Mucosa of gallbladder (tissue), 1 donor: ENCODE measurements at regions not wholly inside any gene's neighbourhood (a gene's known extent, or its start where the extent isn't known, plus 50 kb on each side); places are given as distances from the start of the nearest gene placed in this dataset.

ENCODE experiments used
- DNase-seq: peaks from one replicate; pipeline ENCODE4 v3.0.0-alpha.2; 2020; ENCODE audit warnings: low spot score
- donor health status: DM: no; HTN: no; CAD: no.

DNA sequence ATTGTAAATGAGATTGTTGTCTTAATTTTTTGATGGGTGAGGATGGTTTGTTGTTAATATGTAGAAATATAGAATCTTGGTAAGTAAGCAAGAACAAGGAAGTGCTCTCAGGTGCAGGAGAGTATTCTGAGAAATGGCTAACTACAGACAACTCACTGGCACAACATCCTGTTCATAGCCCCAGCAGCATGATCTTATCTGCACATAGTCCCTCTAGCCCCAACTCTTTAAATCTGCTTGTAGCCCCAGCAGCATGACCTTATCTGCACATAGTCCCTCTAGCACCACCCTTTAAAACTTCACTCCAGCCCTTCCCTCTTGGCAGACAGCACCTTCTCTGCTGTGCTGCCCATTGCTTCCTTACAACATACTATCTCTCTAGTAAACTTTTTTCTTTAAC, 1957.1 kb upstream of the ADGRL3 start:
- DNase-seq: no peak

DNA sequence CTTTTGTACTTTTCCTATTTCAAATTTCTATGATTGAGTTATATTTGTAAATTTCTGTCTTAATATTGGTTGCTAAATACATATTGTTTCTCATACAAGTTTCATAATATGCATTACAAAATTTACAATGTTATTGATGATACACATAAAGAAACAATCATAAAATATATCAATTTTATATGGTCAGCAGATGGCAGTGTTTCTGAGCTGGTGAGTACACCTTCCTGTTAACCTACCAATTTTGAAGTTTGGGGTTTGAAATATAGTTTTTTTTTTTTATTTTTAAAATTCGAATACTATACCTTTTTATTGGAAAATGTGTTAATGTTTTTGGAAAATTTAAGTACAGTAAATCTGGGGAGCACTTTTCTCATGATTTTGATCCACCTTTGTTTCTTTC, 1953.1 kb upstream of the ADGRL3 start:
- no peak for DNase-seq

DNA sequence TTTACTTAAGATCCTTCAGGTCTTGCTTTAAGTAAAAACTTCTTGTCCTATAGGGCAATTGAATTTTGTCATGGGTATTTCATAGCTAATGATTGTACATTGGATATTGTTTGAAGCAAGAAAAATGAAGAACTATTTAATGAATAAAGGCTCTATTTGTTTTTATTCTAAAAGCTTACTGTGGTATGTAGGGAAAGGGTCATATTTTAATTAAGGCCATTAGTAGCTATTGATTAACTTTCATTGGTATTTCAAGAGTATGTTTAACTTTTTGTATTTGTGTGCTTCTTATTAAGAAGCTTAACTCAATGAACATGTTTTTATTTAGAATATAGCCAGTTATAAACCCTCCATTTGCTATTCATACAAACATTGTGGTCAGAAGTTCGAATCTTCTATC, 1951.8 kb upstream of the ADGRL3 start:
- DNase-seq: no peak

DNA sequence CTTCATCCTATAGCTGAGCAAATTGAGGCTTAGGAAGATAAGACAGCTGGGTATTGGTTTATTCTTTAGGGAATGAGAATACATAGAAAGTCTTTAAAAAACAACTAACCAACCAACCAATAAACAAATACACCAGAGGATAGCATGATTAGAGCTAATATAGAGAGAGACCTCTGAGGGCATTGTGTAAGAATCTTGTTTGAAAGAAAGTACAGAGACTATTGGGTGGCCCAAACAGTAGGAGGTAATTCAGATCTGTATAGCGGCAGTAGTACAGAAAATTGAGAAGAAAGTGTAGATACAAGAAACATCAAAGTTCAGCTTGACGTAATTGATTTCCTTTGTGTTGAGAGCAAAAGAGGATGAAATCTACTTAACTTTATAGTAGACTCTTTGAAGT, 1951.0 kb upstream of the ADGRL3 start:
- no peak for DNase-seq

DNA sequence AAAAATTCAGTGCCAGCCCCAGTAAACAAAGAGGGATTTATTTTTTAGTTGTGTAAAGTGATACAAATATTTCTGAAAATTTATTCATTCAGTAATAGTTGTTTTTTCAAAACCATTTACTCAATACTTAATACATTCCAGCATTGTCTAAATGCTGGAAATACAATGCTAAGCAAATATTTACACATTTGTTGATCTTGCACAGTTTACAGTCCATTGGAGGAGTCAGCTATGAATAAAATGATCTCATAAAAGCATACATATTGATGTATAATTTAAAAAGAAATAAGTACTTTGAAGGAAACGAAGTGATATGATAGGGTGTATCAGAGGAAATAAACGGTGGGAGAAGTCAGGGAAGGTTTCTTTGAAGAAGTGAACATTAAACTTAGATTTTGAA, 1942.1 kb upstream of the ADGRL3 start:
- no peak for DNase-seq

DNA sequence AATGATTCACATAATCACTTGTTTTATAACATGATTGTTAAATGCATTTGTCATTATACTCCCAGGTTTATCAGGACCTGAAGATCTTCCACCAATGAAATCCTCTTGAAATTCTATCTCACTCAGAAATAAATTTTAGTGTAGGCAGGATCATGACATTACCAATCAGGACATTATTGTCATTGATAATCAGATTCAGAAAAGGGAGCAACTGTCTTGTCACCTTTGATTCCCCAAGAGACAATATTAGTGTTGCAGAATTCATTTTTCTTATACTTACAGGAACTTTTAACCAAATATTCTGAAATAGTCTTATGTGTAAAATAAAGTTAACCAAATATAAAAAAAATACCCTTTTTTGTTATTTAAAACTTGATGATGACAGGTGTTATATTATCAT, 1892.5 kb upstream of the ADGRL3 start:
- DNase-seq: no peak

DNA sequence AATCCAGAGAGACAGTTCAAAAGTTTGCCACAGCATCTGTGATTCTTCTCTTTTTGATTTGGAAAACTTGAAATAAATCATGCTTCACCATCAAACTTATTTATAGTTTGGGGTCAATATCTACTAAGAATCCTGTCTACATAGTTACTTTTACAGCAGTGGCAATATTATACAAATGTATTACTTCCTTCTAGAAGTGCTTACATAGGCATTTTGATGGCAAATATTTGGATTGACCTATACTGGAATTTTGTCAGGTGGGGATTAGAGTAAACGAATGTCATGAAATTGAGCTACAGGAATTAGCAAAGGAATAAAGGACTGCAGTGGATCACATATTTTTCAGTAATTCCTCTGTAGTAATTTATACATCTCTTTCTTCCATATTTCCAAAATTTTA, 1885.5 kb upstream of the ADGRL3 start:
- DNase-seq: no peak

DNA sequence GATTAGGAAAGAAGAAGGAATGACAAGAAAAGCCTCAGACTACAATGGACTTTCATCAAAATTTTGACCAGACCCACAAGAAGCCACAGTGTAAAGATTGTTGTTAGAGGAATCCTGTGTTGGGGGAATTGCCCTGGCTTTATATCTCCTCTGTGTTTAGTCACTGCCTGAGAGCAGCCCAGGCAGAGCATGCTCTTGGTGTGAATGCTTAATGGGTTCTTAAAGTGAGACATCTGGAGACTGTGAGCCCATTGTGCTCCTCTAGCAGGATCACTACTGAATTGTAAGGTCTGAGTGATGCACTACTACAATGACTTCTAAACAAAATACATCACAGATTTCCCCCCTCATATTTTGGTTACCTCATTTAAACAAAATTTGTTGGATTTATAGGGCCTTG, 1860.5 kb upstream of the ADGRL3 start:
- DNase-seq: no peak

DNA sequence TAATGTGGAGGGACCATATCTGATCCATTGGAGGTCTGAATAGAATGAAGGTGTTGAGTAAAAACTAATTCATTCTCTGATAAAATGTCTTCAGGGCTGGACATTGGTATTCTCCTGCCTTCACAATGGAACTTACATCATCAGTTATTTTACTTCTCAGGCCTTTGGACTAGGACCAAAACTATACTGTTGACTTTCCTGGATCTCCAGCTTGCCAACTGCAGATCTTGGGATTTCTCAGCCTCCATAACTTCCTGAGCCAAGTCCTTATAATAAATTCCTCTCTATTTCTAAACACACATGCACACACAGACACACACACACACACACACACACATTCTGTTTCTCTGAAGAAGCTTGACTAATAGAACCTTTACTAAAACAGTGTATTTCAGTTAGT, 1858.6 kb upstream of the ADGRL3 start:
- DNase-seq: no peak

DNA sequence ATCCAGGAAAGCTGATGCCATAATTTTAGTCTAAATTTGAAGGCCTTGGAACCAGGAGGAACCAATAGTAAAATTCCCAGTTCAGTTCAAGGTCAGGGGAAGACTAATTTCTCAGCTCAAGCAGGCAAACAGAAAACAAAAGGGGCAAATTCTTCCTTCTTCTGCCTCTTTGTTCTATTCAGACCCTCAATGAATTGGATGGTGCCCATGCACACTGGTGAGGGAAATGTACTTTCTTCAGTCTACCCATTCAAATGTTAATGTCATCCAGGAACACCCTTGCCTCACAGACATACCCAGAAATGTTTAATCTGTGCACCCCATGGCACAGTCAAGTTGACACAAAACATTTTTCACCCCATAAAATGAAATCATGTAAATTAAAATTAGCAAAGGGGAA, 1851.2 kb upstream of the ADGRL3 start:
- DNase-seq: no peak

DNA sequence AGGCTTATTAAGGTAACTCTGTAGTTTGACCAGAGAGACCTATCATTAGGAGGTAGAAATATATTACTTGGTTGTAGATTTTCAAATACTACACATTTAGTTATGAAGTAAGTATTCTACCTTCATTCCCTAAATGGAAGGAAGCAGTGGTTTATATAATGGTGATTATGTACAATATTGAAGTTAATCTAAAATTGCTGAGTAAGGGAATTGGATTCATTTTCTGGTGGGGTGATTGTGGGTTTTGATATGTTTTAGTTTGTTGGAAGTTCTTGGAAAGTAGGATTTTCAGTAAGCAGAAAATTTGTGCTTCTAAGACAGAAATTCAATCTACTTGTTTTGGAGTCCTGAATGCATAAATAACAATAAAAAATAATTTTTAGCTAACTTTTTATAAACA, 1830.9 kb upstream of the ADGRL3 start:
- no peak for DNase-seq

DNA sequence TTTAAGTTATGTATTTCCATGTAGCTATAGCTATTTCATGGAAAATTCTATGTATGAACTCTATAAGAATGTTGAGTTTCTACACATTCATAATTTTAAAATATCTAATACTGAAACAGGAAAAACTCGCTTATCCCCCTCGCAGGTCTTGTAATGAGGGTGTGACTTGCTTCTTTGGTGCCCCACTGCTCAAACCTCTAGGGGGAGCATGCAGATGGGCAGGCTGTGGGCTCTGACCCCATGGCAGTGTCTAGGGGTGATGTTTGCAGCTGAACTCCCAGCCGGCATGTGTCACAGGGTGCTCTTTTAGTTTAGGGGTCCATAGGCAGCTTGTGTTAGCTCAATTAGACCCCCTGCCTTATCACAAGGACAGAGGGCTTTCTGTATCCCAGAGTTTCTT, 1825.7 kb upstream of the ADGRL3 start:
- DNase-seq: no peak

DNA sequence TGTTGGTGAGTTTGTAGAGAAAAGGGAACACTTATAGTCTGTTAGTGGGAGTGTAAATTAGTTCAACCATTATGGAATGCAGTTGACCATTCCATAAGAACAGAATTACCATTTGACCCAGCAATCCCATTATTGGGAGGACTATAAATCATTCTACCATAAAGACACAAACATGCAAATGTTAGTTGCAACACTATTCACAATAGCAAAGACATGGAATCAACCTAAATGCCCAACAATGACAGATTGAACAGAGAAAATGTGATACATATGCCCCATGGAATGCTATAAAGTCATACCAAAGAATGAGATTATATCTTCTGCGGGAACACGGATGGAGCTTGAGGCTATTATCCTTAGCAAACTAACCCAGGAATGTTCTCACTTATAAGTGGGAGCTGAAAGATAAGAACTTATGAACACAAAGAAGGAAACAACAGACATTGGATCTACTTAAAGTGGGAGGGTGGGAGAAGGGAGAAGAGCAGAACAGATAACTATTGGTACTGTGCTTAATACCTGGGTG, 1819.2 kb upstream of the ADGRL3 start:
- DNase-seq: no peak

DNA sequence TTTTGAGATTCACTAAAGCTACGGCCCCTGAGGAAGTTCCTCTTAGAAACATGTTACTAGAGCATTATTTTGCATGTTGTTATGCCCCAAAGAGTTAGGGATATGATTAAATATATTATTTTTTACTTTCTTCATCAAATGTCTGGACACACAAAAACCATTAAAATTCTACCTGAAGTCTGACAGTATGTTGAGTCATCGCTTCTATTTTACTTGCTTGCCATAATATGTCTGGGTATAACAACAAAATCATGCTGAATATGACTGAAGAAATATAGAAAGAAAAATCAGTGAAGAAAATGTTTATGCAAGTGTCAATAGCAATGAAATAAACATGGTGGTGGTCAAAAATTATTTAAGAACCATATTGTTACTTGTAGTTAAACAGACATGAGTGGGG, 1818.5 kb upstream of the ADGRL3 start:
- DNase-seq: no peak

DNA sequence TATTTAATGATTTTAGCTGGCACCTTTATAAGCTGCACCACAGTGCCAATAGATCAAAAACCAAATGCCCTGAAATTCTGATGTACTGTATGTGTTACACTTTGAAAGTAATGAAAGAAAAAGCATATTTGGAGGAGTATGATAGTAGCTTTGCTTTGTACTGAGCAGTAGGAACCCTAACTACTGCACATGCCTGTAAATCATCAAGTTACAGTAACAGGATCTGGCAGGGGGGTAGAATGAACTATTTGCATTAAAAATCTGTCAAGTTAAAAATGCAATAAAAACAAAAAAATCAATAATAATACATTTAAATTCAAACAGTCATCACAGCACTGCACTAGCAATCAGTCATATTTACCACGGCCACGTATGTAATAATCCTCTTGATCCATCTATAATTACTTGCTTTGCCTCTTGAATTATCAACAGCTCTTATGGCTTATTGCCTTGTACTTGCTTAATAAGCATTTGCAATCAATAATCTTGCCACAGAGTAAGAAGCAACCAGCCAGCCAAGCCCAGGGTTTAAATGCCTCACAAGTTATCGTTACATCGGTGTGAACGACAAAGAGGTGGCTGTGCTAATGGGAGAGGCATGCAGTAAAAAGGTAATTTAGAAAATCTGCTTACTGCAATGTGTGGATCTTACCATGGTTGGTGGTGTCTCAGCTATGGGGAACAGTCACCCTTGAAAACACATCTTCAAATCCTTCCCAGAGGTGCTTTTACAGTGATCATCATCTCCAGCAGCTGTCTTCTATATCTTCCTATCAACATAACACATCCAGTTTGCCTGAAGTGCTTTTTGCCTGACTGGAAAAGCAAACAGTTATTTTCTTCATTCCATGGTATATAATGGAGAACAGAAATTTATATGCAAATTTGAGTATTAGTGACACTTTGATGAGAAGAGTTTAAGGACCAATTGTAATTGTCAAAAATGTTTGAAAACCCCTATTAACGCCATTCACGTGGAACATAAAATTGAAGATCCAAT, 1812.1 kb upstream of the ADGRL3 start:
- DNase-seq: no peak

DNA sequence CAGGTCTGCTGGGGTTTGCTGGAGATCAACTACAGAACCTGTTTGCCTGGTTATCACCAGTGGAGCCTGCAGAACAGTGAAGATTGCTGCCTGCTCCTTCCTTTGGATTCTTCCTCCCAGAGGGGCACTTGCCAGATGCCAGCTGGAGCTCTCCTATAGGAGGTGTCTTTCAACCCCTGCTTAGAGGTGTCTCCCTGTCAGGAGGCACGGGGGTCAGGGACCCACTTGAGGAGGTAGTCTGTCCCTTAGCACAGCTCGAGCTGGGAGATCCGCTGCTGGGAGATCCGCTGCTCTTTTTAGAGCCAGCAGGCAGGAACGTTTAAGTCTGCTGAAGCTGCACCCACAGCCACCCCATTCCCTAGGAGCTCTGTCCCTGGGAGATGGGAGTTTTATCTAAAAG, 1806.3 kb upstream of the ADGRL3 start:
- DNase-seq: no peak

DNA sequence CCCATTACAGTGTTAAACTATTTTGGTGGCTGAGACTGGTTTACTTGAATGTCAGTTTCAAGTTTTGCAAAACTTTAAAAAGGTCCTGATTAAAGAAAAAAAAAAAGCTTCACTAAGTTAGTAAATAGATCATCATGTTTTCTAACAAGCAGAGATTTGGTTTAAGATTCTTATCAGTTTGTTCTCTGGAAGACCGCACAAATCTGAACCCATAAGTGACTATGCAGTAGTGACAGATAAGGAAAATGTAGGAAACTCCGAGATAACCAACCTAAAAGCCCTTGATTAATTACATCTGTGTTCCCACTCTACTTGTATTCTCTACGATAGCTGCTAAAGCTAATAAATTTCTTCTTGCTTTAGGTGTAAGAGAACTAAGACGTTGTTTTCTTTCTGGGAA, 1799.8 kb upstream of the ADGRL3 start:
- no peak for DNase-seq

DNA sequence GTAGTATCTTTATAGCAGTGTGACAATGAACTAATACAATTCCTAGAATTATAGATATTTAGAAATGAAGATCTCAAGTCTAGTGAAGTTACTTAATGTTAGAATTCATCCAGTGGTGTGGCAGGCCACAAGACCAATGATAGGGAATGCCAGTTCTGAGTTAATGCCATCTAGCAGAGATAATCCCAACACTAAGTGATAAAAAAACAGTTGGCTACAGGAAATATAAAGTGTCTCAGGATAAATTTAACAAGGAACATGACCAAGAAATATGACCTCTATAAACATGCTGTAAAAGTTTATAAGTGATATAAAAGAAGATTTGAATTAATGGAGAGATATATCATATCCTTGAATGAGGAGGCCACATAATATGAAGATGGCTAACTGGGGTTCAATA, 1790.5 kb upstream of the ADGRL3 start:
- DNase-seq: no peak

DNA sequence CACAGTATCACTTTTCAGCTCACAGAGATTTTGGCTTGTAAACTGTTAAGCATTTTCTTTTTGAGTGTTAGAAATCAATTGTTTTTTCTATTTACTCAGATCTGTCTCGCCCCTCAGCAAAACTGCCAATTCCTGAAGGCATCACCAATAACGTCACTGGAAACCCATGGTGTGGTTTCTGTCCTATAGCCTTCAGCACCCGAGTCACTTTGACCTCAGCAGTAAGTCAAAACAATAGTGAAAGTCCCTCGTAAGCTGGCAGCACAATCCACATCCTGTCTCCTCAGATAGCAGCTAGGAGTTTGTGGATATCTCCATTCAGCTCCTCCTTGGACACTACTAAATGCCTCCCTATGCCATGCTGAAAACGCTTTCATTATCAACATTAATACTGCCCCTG, 1787.4 kb upstream of the ADGRL3 start:
- no peak for DNase-seq

DNA sequence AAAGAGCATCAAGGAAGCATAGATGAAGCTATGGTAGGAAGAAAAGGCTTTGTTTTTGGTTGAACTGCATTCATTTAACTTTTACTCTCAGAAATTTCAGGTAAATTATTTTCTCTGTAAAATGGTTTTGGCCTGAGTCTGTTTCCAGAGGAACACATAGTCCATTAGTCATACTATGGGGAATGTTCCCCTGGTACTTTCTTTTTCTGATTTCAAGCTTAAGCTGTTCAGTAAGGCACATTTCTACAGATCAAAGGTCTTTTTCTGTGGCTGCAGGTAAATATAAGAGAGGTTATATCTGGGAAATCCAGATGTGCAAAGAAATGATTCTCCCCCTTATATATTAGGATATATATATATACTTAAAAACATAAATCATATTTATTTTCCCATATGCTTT, 1744.4 kb upstream of the ADGRL3 start:
- DNase-seq: no peak

DNA sequence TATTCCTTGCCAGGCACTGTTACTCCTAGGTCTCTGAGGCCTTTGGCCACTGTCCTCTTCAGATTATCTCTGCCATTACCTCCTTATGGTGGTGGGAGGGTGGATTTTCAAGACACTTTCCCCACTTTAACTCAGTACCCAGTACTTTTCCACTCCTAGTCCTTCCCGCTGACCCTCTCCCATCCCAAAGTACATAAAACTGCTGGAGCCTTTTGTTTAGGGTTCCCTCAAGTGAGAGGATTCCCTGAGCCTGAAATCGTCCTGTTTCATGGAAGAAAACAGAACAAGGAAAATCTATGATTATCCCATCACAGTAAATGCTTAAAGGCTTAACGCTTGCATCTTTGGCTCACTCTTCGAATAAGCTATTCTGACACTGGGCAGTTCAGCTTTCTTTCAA, 1742.5 kb upstream of the ADGRL3 start:
- no peak for DNase-seq

DNA sequence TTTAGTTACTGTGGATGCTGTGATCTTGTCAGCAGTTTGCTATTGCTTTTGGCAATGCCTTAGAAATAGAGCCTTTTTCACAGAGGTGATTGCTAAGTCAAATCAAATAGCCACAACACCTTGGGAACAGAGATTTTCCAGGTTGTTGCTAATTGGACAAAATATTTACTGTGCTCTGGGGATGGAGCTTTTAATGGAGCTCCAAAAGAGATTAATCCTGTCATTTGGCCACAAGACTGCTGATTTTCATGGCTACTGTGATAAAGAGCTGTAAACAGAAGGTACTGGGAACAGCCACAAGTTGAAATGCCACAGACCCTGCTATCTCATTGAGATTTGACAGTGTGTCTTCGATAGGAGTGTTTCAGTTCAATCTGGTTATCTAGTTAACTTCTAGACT, 1715.2 kb upstream of the ADGRL3 start:
- no peak for DNase-seq

DNA sequence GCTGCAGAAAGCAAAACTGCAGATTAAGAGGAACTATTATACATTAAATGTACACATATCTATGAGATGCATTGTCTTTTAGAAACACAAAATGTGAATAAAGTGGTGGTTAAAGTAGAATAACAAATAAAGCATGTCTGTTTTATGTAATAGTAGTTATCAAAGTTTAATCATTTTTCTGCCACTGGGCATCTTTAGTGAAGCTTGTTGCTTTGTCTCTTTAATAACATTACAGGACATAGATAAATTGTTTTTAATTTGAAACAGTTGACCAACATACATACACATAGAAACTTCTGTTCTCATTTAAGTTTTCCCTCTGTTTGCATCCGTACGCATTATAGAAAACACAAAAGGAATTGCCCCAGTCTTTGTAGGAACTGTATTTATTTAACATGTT, 1700.0 kb upstream of the ADGRL3 start:
- DNase-seq: no peak

DNA sequence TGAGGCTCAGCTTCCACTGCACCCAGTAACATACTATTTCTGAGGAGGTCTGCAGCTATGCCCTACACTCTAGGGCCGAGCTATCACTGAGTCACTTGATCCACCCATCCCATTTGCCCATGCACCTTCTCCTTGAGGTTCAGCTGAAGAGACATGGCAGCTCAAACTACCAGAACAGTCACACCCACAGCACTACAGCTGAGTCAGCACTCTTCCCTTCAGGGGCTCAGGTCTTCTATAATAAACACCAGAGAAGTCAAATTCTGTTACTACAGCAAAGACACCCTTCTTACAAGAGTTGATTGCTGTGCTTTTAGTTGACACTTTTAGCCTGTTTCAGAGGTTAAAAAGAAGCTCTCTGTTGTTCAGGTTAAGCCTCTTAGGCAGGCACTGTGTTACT, 1696.4 kb upstream of the ADGRL3 start:
- DNase-seq: no peak
